Fibroblast of villous mesenchyme (primary cell): ENCODE measurements at regions not wholly inside any gene's neighbourhood (a gene's known extent, or its start where the extent isn't known, plus 50 kb on each side); places are given as distances from the start of the nearest gene placed in this dataset.
"Not testable (repeated sequence)": the region's sequence is repeated elsewhere in the genome, so short reads cannot be mapped to it uniquely, and the experiment has no call there.

Experiments
- DNase-seq: peaks from one replicate; pipeline ENCODE4 v3.0.0-alpha.2; 2010; ENCODE audit warnings: low read depth
- H3K4me3 ChIP-seq: 2 replicates; pipeline ENCODE4 v1.5.1; 2011; ENCODE audit warnings: low read depth, mild to moderate bottlenecking, low read length
- TF ChIP-seq, protein P1 (sequence below): IDR thresholded peaks from 2 replicates; pipeline ENCODE4 v1.5.1; 2012; ENCODE audit warnings: low read depth, mild to moderate bottlenecking, low read length; ENCODE audit not compliant: insufficient read depth

- DNase-seq = no peak
- TF ChIP-seq, protein P1, sequence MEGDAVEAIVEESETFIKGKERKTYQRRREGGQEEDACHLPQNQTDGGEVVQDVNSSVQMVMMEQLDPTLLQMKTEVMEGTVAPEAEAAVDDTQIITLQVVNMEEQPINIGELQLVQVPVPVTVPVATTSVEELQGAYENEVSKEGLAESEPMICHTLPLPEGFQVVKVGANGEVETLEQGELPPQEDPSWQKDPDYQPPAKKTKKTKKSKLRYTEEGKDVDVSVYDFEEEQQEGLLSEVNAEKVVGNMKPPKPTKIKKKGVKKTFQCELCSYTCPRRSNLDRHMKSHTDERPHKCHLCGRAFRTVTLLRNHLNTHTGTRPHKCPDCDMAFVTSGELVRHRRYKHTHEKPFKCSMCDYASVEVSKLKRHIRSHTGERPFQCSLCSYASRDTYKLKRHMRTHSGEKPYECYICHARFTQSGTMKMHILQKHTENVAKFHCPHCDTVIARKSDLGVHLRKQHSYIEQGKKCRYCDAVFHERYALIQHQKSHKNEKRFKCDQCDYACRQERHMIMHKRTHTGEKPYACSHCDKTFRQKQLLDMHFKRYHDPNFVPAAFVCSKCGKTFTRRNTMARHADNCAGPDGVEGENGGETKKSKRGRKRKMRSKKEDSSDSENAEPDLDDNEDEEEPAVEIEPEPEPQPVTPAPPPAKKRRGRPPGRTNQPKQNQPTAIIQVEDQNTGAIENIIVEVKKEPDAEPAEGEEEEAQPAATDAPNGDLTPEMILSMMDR = no peak
- H3K4me3 ChIP-seq = no peak overlapping the region
Observed at GRCh38 chr20:48335308-48336050, 492.3 kb downstream of the PREX1 start.

DNA sequence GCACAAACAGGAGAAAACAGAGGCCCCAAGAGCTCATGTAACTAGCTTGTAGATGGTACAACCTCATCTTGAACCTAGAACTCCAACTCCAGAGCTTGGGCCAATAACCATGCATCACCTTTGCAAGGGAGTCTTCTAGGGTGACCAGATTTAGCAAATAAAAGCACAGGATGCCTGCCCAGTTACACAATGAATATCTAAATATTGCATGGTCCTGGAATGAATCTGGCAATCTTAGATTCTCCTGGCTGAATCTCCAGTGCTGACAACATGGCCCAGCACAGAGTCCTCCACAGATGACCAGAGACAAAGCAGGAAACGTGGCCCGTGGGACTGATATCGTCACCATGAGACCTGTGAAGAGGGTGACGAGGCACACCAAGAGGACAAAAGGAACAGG lies 494.1 kb downstream of the PREX1 start:
- no peak for DNase-seq
- H3K4me3 ChIP-seq = no peak overlapping the region
- TF ChIP-seq, protein P1 = no peak

DNA sequence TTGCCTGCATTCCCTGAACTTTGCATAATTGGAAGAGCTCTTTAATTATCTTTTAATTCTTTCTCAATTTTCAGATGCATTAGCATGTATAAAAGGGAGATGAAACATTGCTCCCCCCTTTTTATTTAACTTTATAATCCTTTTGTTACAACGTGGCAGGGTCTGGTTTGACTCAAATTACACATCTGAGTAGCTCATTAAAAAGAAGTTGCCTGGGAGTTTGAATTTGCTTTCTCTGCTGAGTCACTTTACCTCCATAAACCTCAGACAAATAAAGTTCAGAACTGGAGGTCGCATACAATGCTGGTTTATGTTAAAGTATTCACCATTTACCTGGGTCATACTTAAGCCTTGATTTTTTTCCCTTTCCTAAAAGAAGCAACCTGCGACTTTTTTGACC lies 495.2 kb downstream of the PREX1 start:
- DNase-seq = peak; percentile 23
- TF ChIP-seq, protein P1 = no peak
- no peak overlapping the region for H3K4me3 ChIP-seq

DNA sequence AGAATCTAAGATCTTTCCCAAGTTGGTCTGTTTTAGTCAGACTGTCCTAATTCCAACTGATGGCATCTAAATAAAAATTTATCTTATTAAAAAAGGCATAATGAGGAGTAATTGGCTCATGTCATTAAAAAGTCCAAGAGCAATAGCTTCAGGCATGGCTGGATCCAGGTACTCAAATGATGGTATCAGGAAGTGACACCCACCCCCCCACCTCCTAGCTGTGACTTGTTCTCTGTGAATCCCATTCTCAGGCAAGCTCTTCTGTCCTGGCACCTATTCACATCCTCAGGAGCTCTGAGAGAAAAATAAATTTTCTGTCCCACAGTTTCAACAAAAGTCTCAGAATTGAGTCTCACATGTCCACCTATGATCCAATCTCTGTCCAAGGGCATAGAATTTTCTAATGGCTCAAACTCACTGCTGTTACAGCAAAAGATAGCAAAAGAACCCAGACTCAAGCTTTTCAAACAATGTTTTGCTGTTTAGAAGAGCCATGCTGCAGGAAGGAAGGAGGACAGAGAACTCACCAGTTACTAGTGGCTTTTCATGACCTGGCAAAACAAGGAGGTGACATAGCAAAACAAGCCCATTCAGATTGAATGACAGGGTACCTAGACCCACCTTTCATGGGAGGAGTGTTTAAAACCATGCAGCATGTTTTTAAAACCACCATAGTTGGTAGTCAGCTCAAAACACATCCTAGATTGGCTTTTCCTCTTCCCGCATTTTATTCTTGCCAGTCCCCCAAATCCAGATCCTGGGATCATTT lies 496.1 kb downstream of the PREX1 start:
- no peak overlapping the region for H3K4me3 ChIP-seq
- TF ChIP-seq, protein P1 = no peak
- DNase-seq = no peak

- DNase-seq = peak; percentile 6
- H3K4me3 ChIP-seq = no peak overlapping the region
- TF ChIP-seq, protein P1 = peak; percentile 37
Observed at GRCh38 chr20:48329676-48330664, 497.8 kb downstream of the PREX1 start.

DNA sequence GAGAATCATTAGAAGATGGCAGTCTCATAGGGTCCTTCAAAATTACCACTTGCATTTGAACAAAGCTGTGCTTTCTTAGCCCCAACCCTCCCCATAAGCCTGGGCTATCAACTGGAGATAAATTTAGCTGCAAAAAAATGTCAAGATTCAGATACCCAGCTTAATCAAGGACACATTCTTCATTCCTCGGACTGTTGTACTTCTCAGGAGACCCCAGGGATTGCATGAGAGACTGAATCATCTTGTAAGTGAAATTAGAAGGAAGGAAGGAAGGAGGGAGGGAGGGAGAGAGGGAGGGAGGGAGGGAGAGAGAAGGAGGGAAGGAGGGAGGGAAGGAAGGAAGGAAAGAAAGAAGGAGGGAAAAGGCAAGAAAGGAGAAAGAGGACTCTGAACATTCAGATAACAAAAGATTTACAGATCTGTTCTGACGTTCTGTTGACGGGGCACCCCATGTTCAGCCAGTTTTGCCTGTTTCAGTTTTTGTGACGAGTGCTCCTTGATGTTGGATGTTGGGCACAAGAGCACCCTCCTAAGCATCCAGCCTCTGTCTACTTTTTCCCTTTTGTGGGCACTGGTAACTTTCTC lies 498.7 kb downstream of the PREX1 start:
- TF ChIP-seq, protein P1 = no peak
- H3K4me3 ChIP-seq = no peak overlapping the region

DNA sequence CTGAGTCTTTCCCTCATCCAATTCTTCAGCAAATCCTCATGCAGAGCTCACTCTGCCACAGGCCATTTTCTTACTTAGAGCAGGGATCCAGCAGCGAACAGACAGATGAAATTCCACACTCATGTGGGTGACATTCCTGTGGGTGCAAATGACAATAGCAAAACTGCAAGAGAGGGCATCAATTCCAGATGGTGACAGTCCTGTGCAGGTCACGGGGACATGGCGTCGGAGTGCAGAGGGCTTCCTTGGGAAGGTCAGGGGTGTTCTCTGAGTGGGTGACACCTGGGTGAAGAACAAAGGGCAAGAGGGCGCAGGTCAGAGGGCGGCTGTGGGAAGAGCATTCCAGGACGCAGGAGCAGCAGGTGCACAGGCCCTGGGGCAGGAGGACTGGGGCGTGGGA lies 500.0 kb downstream of the PREX1 start:
- DNase-seq, H3K4me3 ChIP-seq: not testable (repeated sequence)

More for the DNA sequence above, 498.7 kb downstream of the PREX1 start:
- DNase-seq = no peak
